ENCODE measurements at regions not wholly inside any gene's neighbourhood (a gene's known extent, or its start where the extent isn't known, plus 50 kb on each side); places are given as distances from the start of the nearest gene placed in this dataset.
"Not testable (repeated sequence)": the region's sequence is repeated elsewhere in the genome, so short reads cannot be mapped to it uniquely, and the experiment has no call there.

DNA sequence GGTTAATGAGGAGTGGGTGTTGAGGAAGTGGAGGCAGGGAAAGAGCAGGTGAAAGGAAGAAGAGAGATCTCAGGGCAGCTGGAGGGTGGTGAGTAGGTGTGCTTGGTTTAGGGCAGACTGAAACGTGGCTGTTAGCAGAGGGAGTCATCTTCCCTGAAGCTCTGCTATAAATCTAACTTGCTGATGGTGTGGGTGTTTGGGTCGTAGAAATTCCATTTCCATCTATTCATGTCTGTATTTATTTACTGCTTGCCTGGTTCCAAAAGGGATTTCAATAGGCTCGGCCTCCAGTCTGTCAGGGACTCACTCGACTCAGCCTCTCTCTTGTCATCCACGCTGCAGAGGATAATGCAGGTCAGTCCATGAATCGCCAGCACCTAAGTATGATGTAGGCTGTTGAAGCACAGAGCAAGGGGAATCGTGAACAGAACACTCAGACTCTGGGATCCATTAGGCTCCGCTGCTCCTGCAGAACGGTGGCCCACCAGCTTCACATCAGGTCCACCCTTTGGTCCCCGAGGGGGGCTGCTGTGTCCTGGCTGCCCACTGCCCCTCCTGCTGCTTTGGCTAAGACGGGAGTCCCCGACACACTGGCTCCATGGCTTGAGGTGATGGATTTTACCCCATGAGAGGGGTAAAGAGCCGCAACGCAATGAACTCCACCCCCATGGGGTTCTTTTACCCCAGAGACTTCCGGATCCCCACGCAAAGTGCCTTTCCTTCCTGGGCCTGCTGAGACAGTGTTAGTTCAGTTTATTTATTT, 156.2 kb downstream of the RHOU start:
- H3K4me3 ChIP-seq (ENCODE audit: low read depth, low read length) = no peak overlapping the region
- TF ChIP-seq, protein P1, sequence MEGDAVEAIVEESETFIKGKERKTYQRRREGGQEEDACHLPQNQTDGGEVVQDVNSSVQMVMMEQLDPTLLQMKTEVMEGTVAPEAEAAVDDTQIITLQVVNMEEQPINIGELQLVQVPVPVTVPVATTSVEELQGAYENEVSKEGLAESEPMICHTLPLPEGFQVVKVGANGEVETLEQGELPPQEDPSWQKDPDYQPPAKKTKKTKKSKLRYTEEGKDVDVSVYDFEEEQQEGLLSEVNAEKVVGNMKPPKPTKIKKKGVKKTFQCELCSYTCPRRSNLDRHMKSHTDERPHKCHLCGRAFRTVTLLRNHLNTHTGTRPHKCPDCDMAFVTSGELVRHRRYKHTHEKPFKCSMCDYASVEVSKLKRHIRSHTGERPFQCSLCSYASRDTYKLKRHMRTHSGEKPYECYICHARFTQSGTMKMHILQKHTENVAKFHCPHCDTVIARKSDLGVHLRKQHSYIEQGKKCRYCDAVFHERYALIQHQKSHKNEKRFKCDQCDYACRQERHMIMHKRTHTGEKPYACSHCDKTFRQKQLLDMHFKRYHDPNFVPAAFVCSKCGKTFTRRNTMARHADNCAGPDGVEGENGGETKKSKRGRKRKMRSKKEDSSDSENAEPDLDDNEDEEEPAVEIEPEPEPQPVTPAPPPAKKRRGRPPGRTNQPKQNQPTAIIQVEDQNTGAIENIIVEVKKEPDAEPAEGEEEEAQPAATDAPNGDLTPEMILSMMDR (conservative IDR thresholded peaks at IDR 0.05; ENCODE audit: low read depth, low read length) = no peak
- no peak for DNase-seq (ENCODE audit: low read depth)

DNA sequence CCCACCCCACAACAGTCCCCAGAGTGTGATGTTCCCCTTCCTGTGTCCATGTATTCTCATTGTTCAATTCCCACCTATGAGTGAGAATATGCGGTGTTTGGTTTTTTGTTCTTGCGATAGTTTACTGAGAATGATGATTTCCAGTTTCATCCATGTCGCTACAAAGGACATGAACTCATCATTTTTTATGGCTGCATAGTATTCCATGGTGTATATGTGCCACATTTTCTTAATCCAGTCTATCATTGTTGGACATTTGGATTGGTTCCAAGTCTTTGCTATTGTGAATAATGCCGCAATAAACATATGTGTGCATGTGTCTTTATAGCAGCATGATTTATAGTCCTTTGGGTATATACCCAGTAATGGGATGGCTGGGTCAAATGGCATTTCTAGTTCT, 156.9 kb downstream of the RHOU start:
- DNase-seq (ENCODE audit: low read depth); H3K4me3 ChIP-seq (ENCODE audit: low read depth, low read length): not testable (repeated sequence)

DNA sequence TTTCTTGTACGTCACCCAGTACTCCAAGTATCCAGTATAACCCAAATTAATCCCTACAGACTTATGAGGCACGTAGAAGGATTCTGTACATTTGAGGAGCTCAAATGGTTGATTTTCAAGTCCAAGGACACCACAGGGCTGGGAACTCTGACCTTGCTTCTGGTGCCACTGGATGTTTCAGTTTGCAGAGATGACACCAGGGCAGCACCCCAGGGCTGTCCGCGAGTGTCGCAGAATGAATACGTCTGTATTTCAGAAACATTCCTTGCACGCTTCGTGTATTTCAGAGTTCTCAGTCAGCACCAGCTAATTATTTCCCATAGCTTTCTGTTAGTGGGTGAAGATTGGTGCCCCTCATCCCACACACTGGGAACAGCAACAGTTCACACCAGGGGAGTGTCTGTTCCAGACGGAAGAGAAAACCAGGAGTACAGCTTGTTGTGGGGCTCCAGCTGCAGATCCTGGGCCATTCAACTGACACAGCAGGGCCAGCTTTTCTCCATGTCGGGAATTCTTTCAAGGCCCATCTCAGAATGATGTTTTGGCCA, 159.2 kb downstream of the RHOU start:
- DNase-seq (ENCODE audit: low read depth) = no peak
- H3K4me3 ChIP-seq (ENCODE audit: low read depth, low read length) = no peak overlapping the region
- TF ChIP-seq, protein P1 (conservative IDR thresholded peaks at IDR 0.05; ENCODE audit: low read depth, low read length) = no peak

DNA sequence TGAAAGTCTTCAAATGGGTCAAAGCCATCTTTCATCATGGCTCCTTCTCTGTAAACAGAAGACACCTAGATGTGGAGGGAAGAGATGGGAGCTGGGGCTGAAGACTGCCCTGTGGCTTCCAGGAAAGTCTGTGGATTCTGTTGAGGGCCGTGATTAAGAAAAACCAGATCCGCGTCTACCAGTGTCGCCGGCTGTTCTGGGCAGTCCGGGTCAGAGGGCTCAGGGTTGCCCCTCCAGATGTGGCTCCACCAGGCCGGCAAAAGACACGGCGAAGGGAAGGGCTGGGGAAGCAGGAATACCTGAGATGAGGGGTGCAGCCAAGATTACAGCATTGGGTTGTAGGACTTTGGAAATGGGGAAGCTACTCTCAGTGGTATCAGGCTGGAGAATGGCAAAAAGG, 162.6 kb downstream of the RHOU start:
- no peak for DNase-seq (ENCODE audit: low read depth)
- H3K4me3 ChIP-seq (ENCODE audit: low read depth, low read length) = no peak overlapping the region
- TF ChIP-seq, protein P1 (conservative IDR thresholded peaks at IDR 0.05; ENCODE audit: low read depth, low read length) = no peak

DNA sequence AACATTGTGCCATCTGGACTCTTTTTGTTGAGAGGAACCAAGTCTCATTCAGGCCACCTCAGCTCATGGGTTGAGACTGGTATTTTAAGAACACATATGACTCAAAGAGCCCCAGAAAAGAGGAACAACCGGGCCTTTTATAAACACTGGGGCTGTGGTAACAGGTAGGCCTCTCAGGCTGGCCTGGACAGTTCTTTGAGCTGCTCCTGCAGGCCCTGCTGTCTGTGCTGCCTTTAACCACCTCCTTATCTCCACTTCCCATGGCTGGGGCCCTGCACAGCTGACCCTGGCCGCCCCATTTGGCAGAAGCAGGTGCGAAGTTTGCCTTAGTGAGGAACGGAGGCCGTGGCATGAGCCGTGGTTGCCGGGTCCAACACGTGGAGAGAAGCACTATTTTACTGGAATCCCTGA, 163.3 kb downstream of the RHOU start:
- H3K4me3 ChIP-seq (ENCODE audit: low read depth, low read length) = no peak overlapping the region
- no peak for DNase-seq (ENCODE audit: low read depth)
- TF ChIP-seq, protein P1 (conservative IDR thresholded peaks at IDR 0.05; ENCODE audit: low read depth, low read length) = no peak

DNA sequence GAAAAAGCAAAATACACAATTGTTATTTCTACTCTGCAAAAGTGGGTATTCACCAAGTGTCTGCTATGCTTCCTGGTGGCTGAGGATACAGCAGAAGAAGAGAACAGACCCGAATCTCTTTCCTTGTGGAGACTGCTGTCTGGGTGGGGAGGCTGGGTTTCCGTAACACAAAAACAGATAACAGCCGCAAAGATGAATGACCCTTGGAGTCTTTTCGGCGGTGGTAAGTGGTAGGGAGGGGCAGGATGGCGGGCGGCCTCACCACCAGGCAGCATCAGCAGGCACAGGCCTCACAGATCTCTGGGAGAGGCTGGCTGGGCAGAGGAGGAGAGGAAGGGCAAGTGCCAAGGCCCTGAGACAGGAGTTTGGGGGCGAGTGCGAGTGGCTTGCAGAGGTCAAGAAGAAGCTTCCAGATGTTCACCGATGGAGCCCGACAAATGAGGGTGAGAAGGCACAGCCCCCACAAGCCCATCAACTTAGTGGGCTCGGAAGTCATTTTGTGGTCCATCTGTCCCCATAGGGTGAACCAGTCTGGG, 164.2 kb downstream of the RHOU start:
- TF ChIP-seq, protein P1 (conservative IDR thresholded peaks at IDR 0.05; ENCODE audit: low read depth, low read length) = no peak
- H3K4me3 ChIP-seq (ENCODE audit: low read depth, low read length) = no peak overlapping the region
- DNase-seq (ENCODE audit: low read depth) = no peak

DNA sequence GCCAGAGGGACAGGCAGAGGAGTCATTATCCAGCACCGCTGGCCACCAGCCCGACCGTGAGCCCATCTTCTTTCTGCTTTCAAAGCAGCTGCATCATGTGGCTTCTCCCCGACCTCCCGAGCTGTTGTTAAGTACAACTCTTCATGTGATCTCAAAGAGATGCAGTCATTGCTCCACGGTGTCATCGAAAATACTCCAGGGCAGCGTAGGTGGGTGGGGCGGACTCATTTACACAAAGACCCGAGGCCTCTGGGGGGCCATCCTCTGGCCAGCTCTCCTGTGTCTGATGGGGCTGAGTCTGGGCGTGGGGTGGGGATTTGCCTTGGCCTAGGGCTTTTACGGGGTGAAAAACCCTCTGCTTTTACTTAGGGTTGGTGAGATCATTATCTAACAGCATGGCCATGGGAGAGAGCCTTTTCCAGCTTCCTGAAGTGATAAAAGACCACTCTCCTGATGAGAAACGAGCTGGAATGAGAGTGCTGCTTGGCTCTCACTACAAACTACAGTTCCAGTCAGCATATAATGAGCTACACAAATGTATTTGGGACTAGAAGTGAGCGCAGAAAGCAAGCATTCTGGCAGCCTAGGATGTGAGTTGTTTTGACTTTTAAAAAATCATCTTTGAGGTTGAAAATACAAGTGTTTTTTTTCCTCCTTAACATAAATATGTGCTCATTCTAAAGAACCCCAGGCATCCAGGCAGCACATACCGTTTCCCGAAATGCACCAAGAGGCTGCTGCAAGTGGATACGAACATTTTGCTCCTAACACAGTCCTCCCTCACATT, 165.0 kb downstream of the RHOU start:
- TF ChIP-seq, protein P1 (conservative IDR thresholded peaks at IDR 0.05; ENCODE audit: low read depth, low read length) = no peak
- no peak for DNase-seq (ENCODE audit: low read depth)

More for the DNA sequence above, 165.0 kb downstream of the RHOU start:
- H3K4me3 ChIP-seq (ENCODE audit: low read depth, low read length) = no peak overlapping the region
